Keratinocyte (primary cell): ENCODE measurements at regions not wholly inside any gene's neighbourhood (a gene's known extent, or its start where the extent isn't known, plus 50 kb on each side); places are given as distances from the start of the nearest gene placed in this dataset.

ENCODE experiments used
- DNase-seq: peaks from one replicate; pipeline ENCODE4 v3.0.0-alpha.2; 2011; ENCODE audit warnings: low read depth, missing footprints, low spot score
- FAIRE-seq: peaks from 2 replicates; lab custom pipeline; 2011; peaks lifted over from hg19 to GRCh38; lab: Jason Lieb, UNC
- H2AFZ ChIP-seq: 2 replicates; pipeline ENCODE4 v1.6.0; 2012; ENCODE audit warnings: low read length, control low read depth, inconsistent platforms; ENCODE audit not compliant: control insufficient read depth
- H3K27ac ChIP-seq: 2 replicates; pipeline ENCODE4 v1.5.1; 2011; ENCODE audit warnings: low read length; ENCODE audit not compliant: control insufficient read depth, insufficient read depth
- H3K27me3 ChIP-seq: 3 replicates; pipeline ENCODE4 v1.6.0; 2011; ENCODE audit warnings: low read length; ENCODE audit not compliant: control insufficient read depth, insufficient read depth; ENCODE audit errors: extremely low read depth
- H3K36me3 ChIP-seq, 2 experiments: 2 replicates in 1 of 2; 3 replicates in 1 of 2; pipeline ENCODE4 v1.5.1; 2011; ENCODE audit warnings: low read length in 2 of 2, mild to moderate bottlenecking in 1 of 2; ENCODE audit not compliant: control insufficient read depth in 2 of 2, insufficient read depth in 2 of 2; ENCODE audit errors: extremely low read depth in 1 of 2
- H3K4me1 ChIP-seq: 3 replicates; pipeline ENCODE4 v1.5.1; 2011; ENCODE audit warnings: low read length; ENCODE audit not compliant: control insufficient read depth, insufficient read depth; ENCODE audit errors: extremely low read depth
- H3K4me2 ChIP-seq: 3 replicates; pipeline ENCODE4 v1.6.0; 2011; ENCODE audit warnings: low read depth, low read length; ENCODE audit not compliant: control insufficient read depth, insufficient read depth; ENCODE audit errors: extremely low read depth
- H3K4me3 ChIP-seq, 3 experiments: fragments of 200-600 bp in 1 of 3; sonication (generic) in 1 of 3; 2 replicates in 2 of 3; 3 replicates in 1 of 3; pipeline ENCODE4 v1.5.1; 2011 to 2016; ENCODE audit warnings: low read length in 3 of 3, mild to moderate bottlenecking in 3 of 3, control low read depth in 2 of 3, inconsistent platforms in 1 of 3, low read depth in 1 of 3, mixed read lengths in 1 of 3, mixed run types in 1 of 3, moderate library complexity in 1 of 3; ENCODE audit not compliant: control insufficient read depth in 2 of 3, insufficient read depth in 2 of 3; ENCODE audit errors: extremely low read depth in 1 of 3
- H3K79me2 ChIP-seq: 2 replicates; pipeline ENCODE4 v1.6.0; 2012; ENCODE audit warnings: low read length; ENCODE audit not compliant: control insufficient read depth, insufficient read depth
- H3K9ac ChIP-seq: 3 replicates; pipeline ENCODE4 v1.6.0; 2011; ENCODE audit warnings: low read length; ENCODE audit not compliant: control insufficient read depth, insufficient read depth; ENCODE audit errors: extremely low read depth
- H3K9me1 ChIP-seq: 3 replicates; pipeline ENCODE4 v1.6.0; 2011; ENCODE audit warnings: low read length; ENCODE audit not compliant: control insufficient read depth, insufficient read depth; ENCODE audit errors: extremely low read depth
- H3K9me3 ChIP-seq: 2 replicates; pipeline ENCODE4 v1.5.1; 2012; ENCODE audit warnings: low read depth, low read length; ENCODE audit not compliant: control insufficient read depth
- H4K20me1 ChIP-seq: 3 replicates; pipeline ENCODE4 v1.6.0; 2011; ENCODE audit warnings: low read length; ENCODE audit not compliant: control insufficient read depth, insufficient read depth; ENCODE audit errors: extremely low read depth
- EZH2 ChIP-seq: IDR thresholded peaks from one replicate; pipeline ENCODE4 v1.6.1; 2012; ENCODE audit warnings: inconsistent platforms, mild to moderate bottlenecking, low read length, moderate library complexity
- dilution Hi-C: fragments of 300-500 bp; cut with MboI; formaldehyde crosslinking; loops from one replicate; pipeline ENCODE4 v1.7.0; 2020; ENCODE audit warnings: low sequenced_read_pairs; ENCODE audit not compliant: extremely low pct_ligation_motif_present
- TF ChIP-seq, protein P1 (sequence below), 3 experiments: IDR thresholded peaks in 1 of 3; conservative IDR thresholded peaks in 1 of 3; optimal IDR thresholded peaks in 1 of 3; 2 replicates in 2 of 3; 3 replicates in 1 of 3; pipeline versions ENCODE3 to v1.5.1; 2011; ENCODE audit warnings: low read length in 3 of 3, mild to moderate bottlenecking in 3 of 3, moderate library complexity in 2 of 3, control low read depth in 1 of 3, inconsistent platforms in 1 of 3; ENCODE audit not compliant: insufficient read depth in 2 of 3; ENCODE audit errors: extremely low read depth in 1 of 3

DNA sequence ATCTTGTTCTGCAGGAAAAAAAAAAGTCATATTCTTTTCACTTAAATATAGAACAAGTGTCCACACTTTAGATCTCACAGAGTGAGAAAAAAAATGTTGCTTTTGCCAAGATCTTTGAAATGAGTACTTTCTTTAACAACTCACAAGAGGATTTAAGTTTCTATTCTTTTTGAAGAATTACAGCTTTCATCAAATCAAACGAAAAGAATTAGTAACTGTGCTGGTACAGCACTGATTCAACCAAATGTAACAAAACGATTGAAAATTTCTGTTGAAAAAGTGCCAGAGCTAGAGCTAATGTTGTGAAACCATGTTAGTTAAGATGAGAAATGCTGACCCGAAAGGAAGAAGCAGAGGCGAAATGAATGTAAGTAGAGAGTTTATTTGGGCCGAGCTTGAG lies 300.2 kb downstream of the GABRB3 start:
- Histone ChIP-seq H3K36me3 (no peaks in the 10 kb centered on the region), H3K4me2 (no peak overlapping the region), H3K4me1 (no peaks in the 10 kb centered on the region), H3K27me3 (no peaks in the 10 kb centered on the region), H3K79me2 (no peaks in the 10 kb centered on the region), H3K27ac (no peak overlapping the region), H3K9ac (no peak overlapping the region), H4K20me1 (no peaks in the 10 kb centered on the region), H3K4me3 (no peak overlapping the region), H3K9me1 (no peaks in the 10 kb centered on the region), H3K9me3 (peaks cover 8% of the 10 kb centered on the region), H2AFZ (no peak overlapping the region)
- DNase-seq = no peak
- dilution Hi-C loops = no loop called here
- no peak for FAIRE-seq
- TF ChIP-seq EZH2 = no peak
- TF ChIP-seq, protein P1, sequence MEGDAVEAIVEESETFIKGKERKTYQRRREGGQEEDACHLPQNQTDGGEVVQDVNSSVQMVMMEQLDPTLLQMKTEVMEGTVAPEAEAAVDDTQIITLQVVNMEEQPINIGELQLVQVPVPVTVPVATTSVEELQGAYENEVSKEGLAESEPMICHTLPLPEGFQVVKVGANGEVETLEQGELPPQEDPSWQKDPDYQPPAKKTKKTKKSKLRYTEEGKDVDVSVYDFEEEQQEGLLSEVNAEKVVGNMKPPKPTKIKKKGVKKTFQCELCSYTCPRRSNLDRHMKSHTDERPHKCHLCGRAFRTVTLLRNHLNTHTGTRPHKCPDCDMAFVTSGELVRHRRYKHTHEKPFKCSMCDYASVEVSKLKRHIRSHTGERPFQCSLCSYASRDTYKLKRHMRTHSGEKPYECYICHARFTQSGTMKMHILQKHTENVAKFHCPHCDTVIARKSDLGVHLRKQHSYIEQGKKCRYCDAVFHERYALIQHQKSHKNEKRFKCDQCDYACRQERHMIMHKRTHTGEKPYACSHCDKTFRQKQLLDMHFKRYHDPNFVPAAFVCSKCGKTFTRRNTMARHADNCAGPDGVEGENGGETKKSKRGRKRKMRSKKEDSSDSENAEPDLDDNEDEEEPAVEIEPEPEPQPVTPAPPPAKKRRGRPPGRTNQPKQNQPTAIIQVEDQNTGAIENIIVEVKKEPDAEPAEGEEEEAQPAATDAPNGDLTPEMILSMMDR (optimal IDR thresholded peaks at IDR 0.05 in 1 of 3, IDR thresholded peaks at IDR 0.05 in 1 of 3, conservative IDR thresholded peaks at IDR 0.05 in 1 of 3; ENCODE audit: extremely low read depth in 1 of 3, insufficient read depth in 2 of 3, low read length in 3 of 3) = no peak

- Histone ChIP-seq H3K4me1 (no peaks in the 10 kb centered on the region), H3K36me3 (no peaks in the 10 kb centered on the region), H3K9ac (no peak overlapping the region), H3K9me3 (peaks cover 4% of the 10 kb centered on the region), H3K27ac (no peak overlapping the region), H3K27me3 (no peaks in the 10 kb centered on the region), H3K4me3 (no peak overlapping the region), H3K4me2 (no peak overlapping the region), H2AFZ (no peak overlapping the region), H3K9me1 (no peaks in the 10 kb centered on the region), H4K20me1 (no peaks in the 10 kb centered on the region), H3K79me2 (no peaks in the 10 kb centered on the region)
- no peak for FAIRE-seq
- TF ChIP-seq EZH2 = no peak
- TF ChIP-seq, protein P1 (optimal IDR thresholded peaks at IDR 0.05 in 1 of 3, IDR thresholded peaks at IDR 0.05 in 1 of 3, conservative IDR thresholded peaks at IDR 0.05 in 1 of 3; ENCODE audit: extremely low read depth in 1 of 3, insufficient read depth in 2 of 3, low read length in 3 of 3) = no peak
- DNase-seq = no peak
- dilution Hi-C loops = no loop called here
Observed at GRCh38 chr15:26461847-26462608, 310.8 kb downstream of the GABRB3 start.
